Hematopoietic multipotent progenitor cell treated with erythropoietin and hydrocortisone succinate and interleukin-3 and kit ligand, for 17 days (in vitro differentiated cells): ENCODE measurements at regions not wholly inside any gene's neighbourhood (a gene's known extent, or its start where the extent isn't known, plus 50 kb on each side); places are given as distances from the start of the nearest gene placed in this dataset.
"Not testable (repeated sequence)": the region's sequence is repeated elsewhere in the genome, so short reads cannot be mapped to it uniquely, and the experiment has no call there.

ENCODE experiments used
- DNase-seq: peaks from one replicate; pipeline ENCODE4 v3.0.0-alpha.2; 2015; ENCODE audit warnings: low spot score

DNA sequence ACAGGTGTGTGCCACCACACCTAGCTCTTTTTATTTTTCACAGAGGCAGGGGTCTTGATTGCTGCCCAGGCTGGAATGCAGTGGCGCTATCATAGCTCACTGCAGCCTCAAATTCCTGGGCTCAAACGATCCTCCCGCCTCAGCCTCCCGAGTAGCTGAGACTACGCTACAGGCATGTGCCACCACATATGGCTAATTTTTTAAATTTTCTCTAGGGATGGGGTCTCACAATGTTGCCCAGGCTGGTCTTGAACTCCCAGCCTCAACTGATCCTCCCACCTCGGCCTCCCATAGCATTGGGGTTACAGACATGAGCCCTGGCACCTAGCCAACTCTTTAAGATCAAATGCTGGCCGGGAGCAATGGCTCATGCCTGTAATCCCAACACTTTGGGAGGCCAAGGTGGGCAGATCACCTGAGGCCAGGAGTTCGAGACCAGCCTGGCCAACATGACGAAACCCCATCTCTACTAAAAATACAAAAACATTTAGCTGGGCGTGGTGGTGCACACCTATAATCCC, 50.6 kb upstream of the MYL10 start:
- not testable (repeated sequence) for DNase-seq

DNA sequence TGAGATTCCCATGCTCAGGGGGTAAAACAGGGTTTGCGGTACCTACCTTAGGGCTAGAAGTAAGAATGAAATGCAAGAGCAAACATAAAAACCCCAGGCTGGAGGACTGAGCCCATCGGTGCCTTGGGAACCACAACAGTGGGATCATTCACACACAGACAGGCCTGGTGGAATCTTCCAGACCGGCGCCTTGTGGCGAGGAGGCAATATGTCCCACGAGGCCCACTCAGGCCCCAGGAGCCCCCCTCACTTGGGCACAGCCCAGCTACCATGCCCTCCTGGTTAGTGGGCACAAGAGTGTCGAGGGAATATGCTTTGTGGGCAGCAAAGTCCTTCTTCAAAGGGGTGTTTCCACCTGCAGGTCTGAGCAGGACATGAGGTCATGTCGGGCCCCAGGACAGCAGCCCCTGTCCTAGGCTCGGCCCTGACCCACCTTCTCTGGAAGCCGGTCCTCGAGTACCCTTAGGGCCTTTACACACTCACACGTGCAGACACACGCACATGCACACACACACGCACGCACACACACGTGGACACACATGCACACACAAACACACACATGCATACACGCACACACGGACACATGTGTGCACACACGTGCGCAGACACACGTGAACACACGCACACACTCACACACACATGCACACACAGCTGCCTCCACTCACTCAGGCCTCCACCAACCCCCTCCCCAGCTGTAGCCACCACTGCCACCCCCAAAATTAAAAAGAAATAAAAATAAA, 51.5 kb upstream of the MYL10 start:
- DNase-seq: no peak

DNA sequence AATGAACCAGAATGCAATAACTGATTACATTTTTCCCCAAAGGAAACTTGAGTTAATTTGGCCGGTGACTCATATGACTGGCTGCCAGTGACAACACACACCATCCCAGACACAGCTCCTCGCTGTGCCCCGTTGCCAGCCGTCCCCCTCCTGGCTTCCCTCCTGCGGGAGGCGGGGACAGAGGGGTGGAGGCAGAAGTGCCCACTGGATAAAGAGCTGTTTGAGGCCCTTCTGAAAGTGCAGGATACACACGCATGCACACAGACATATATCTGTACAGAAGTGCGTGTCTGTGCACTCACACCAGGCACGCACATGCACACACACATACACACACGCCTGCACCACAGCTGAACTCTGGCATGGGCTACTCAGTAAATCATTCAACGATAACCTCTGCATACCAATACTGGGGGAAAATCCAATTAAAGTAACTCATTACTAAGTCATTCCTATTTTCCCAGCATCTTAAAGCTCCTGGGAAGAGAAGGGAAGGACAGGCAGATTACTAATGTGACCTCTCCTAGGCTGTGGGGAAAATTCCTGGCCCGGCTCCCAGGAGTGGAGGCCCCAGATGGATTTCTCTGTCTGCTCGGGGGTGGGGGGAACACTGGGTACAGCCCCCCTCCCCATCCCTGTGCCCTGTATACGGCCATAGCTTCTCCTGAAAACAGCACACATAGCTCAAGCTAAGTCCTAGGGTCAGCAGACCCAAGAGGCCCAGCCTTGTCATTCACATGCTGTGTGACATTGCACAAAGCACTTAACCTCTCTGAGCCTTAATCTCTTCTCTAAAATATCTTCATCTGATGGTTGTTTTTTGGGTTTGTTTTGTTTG, 52.3 kb upstream of the MYL10 start:
- DNase-seq: no peak

DNA sequence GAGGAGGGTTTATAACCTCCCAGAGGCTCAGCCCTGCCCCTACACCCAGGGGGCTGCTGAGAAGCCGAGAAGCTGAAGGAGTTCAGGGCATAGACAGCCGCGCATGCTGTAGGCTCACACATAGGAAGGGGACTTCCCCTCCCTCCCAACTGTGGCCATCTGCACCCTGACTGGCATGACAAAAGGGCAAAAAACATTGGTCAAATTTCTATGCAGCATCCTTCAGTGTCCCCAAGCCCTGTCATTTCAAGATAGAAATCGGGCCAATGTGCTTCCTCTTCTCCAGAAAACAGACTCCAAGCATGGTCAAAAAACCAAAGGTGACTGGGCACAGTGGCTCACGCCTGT, 55.9 kb upstream of the MYL10 start:
- no peak for DNase-seq

DNA sequence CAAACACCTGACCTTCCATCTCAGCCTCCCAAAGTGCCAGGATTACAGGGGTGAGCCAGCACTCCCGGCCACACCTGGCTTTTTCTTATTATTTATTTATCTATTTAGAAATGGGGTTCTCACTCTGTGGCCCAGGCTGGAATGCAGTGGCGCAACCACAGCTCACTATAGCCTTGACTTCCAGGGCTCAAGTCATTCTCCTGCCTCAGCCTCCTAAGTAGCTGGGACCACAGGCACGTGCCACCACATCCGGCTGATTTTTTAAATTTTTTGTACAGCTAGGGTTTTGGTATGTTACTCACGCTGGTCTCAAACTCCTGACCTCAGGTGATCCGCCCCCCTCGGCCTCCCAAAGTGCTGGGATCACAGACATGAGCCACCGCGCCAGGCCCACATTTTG, 56.9 kb upstream of the MYL10 start:
- no peak for DNase-seq

DNA sequence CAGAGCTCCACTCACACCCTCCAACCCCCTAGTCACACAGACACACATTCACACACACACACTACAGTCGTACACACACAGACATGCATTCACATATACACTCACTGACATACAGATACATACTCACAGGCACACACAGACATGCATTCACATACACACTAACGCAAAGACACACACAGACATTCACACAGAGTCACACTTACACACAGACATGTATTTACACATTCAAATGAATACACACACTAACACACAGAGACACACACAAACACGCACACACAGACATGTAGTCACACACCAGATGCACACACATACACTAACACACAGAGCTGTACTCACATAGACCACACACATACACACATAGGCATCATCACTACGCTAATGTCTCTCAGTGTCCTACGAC, 58.0 kb upstream of the MYL10 start:
- no peak for DNase-seq

DNA sequence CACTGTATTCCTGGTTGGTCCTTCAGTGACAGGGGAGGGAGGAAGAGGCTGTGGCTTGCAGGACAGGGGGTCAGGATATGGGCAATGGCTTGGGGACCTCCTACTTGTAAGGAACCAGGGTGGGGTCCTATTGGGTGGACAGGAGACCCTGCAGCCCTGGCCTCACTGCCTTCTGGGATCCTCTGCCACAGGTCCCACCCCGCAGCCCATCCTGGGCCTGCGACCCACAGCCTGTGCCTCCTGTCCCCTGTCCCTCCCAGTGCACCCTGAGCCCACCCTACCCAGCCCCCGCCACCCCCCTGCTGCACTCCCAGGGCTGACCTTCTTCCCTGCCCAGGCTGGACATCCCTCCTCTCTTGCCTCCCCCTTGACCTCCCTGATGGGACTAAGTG, 58.7 kb upstream of the MYL10 start:
- DNase-seq: no peak

DNA sequence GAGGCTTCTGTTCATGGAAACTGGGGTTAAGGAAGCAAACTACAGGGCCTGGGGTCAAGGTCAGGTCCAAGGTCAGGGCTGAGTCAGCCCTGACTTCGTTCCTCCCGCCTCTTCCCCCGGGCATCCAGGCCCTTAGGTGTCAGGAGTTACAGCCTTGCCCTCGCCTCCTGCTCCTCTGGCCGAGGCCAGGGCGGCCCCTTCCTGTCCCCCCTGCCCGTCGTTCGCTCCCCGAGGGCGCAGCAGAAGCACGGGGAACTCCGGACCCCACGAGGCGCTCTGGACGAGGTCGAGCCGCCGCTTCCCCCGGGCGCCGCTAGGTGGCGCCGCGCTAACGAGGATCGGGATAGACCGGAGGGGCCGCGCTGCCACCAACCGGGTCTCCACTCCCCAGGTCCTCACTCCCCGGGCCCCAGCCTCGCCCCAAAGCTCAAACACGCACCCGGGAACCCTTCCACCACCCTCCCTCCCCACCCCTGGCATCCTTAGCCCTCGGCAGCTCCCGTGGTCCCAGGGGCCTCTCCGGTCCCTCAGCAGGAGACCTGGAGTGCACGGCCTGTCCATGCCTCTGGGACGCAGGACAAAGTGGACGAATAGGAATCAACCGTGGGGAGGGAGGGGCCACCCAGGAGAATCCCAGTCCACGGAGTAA, 59.2 kb upstream of the MYL10 start:
- DNase-seq: peak; percentile 62

DNA sequence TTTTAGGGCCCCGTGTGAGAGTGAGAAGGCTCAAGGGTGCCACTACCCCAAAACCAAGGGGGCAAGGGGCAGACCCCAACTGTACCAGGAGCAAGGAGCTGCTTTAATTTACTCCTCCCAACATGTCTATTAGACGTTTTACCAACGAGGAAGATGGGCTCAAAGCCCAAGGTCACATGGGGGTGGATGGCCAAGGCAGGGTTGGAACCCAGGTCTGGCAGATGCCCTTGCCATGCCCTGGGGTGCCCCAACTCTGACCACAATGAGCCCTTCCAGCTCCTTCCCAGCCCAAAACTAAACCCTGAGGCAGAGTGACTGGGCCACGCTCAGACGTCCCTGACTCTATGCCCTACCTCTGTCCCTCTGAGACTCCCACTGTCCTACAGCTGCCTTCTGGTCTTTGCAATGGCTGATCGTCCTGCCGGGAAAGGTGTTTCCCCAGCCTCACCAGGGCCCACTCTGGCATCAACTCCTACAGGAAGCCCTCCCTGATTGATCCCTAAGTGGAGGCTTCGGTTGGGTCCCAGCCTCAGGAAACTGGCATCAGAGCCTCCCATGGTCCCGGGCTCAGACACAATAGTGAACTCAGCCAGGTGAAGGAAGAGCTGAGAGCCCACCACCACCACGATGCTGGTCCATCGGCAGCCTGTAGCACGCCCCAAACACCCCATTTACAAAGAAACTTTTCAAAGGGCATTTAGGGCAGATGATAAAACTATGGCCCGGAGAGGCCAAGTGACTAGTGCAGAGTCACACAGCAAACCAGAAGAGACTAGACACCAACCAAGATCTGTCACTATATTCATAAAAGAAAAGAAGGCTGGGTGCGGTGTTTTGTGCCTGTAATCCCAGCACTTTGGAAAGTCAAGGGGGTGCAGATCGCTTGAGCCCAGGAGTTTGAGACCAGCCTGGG, 60.2 kb upstream of the MYL10 start:
- DNase-seq: no peak

DNA sequence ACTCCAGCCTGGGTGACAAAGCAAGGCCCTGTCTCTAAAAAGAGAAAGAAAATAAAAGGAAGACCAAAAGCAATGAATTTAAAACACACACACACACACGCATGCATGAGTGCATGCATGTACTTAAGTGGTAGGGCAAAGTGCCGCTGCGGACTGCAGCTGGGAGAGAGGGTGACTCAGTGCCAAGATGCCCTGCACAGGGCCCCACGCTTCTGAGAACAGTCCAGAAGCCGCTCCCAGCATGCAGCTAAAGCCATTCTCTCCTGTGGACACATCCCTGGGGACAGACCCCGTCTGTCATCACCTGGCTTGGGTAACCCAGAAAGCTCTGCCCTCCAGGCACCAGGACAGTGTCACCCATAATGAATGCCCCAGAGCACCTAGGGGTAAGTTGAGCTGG, 61.0 kb upstream of the MYL10 start:
- no peak for DNase-seq

DNA sequence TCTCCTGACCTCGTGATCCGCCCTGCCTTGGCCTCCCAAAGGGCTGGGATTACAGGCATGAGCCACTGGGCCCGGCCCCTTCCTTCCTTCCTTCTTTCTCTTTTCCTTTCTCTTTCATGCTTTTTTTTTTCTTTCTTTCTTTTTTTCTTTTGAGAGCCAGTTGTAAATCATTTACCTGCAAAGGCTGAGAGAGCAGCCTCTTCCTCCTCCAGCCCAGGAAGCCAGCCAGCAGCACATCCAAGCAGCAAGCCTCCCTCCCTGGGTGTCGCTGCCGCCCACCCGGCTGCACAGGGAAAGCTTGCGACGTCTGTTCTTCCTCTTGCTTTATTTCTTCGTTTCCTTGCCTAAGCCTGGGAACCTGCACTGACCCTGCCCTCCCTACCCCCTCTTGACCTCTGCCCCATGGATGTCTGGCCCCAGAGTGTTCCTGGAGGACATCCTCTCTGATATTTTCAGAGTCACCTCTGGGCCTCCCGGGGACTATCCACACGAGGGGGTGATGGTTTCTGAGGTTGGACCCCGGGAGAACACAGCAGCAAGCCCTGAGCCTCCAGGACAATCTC, 62.8 kb upstream of the MYL10 start:
- no peak for DNase-seq

DNA sequence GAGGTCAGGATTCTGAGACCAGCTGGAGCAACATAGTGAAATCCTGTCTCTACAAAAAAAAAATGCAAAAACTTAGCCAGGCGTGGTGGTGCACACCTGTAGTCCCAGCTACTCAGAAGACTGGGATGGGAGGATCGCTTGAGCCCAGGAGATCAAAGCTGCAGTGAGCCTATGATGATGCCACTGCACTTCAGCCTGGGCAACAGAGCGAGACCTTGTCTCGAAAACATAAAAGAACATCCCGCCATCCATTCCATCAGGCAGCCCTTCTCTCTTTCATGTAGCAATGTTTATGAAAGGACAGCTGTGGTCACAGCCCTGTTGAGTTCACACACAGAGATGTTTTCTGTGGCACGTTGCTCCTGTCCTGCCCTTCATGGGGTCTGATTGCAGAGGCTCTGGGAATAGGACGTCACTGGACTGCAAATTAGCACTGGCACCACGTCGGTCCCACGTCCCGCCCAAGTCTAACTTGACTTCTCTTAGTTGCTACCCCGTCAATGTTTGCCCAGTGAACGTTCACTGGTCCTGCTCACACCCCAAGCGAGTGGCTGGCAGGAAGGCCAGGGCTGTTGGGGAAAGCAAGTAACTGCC, 64.5 kb upstream of the MYL10 start:
- no peak for DNase-seq

DNA sequence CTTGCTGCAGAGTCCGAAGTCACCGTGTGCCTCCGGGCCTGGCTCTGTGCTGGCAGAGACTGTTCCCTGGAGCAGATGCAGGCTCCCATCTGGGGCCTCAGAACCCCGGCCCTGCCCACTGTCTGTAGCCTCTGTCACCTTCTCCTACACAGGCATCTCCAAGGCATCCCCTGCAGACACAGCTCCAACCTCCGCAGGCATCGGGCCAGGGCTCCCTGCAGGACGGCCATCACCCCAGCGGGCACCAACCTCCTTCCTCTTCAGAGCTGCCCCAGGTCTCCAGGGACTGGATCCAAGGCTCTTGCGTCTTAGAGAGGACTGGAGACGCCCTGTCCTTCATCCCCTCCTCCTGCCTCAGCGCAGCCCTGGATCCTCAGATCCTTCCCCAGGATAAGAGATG, 69.9 kb upstream of the MYL10 start:
- DNase-seq: no peak

DNA sequence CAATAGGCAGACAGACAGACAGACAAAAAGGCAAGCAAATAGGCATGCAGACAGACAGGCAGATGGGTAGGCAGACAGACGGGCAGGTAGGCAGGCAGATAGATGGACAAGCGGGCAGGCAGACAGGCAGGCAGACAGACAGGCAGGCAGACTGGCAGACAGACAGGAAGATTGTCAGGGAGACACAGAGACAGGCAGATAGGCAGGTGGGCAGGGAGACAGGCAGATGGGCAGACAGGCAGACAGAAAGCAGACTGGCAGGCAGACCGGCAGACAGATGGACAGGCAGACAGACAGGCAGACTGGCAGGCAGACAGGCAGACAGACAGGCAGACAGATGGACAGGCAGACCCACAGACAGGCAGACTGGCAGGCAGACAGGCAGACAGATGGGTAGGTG, 70.3 kb upstream of the MYL10 start:
- DNase-seq: no peak

DNA sequence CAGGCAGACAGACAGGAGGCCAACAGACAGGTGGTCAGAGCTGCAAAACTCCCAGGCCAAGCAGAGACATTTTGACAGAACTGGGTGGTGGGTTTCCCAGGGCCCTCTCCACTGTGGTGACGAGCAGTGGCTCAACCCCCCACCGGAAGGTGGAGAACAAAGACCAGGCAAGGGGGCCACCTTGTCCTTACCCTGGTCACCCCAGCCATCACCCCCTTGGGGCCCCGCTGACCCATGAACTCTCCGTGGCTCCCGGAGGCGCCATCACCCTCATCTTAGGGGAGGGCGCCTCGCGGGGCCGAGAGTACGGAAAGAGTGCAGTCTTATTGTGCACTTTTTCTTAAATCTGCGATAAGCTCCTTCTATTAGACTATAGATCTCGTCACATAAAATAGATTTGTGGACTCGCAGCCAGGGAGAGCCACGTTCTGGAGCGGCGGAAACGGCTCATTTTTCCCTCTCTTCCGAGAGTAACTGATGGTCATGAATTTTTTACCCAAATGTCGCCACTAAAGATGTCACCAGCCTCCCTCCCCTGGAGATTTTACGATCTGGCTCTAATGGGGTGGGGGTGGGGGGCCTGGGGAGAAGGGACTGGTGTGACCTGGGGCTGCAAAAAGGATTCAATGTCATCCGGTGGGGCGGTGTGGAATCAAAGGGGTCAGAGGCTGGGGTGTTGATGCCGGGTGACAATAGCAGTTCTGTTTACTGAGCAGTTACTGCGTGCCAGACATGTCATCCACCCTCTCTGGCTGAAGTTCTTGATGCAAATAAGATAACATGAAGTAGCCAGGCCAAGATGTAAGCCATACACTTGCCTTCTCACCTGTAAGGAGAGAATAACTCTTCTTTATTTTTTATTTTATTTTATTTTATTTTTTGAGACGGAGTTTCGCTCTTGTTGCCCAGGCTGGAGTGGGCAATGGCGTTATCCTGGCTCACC, 71.1 kb upstream of the MYL10 start:
- DNase-seq: no peak

DNA sequence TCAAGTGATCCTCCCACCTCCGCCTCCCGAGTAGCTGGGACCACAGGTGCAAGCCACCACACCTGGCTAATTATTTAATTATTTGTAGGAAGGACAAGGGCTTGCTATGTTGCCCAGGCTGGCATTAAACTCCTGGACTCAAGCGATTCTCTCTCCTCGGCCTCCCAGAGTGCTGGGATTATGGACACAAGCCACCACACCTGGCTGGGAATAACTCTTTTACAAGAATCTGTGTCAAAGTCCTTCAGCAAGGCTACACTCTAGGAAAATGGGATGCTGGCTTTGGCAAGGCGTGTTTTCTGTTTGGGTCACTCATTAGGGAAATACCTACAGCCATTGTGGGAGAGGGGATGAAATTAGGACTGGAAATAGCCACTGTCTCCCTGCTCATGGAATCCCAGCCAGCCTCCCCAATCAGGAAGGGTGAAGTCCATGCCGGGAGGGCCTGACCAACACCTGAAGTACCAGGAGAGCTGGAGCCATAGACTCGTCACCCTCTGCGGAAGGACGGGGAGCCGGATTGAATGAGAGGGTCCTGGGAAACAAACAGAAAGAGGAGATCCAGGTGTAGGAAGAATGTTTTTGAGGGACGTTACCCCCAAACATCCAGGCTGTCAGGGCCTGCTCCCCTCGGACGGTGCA, 72.2 kb upstream of the MYL10 start:
- no peak for DNase-seq

DNA sequence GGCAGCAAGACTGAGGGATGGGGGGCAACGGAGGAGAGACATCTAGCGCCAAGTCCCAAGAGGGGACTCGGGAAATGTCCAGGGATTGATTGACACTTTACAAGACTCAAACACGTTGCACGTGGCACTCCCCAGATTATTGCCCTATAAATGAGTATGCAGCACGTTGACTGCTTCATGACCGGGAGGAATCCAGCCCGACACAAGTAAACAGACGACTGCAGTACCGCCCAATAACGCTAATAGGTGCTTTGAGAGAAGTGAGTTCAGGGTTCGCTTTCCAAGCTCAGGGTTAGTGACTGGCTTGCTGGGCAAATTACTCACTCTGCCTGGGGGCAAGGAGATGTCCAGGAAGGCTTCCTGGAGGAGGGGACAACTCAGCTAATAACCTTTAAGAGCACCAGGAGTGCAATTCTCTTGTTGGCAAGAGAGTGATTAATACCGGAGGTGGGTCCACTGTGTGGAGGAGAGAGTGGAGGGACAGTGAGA, 73.3 kb upstream of the MYL10 start:
- no peak for DNase-seq

DNA sequence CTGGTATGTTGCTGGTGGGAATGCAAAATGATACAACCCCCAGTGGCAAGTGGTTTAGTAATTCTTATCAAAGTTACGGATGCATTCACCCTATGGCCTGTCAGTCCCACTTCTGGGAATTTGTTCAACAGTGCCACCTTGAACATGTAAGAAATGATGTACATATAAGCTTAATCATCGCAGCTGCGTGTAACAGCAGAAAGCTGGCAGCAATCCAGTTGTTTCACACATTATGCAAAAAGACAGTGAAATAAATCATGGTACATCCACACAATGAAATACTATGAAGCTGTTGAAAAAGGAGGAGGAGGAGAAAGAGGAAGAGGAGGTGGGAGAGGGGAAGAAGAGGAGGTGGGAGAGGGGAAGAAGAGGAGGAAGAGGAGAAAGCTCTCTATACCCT, 76.2 kb upstream of the MYL10 start:
- DNase-seq: no peak

DNA sequence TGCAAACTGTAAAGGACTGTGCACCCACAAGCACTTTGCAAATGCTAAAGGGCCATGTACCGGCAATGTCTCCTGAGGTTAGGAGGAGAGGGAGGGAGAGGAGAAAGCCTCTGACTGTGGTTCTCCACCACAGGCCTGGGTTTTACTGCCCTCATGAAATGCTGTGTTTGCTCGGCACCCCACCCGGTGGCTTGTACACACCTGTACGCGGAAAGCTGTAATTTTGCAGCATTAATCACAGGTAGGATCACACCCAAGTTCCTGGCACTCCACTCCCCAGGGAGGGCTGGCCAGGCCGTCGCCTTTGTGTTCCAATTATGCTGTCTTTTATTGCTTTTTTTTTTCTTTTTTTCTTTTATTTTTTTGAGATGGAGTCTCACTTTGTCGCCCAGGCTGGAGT, 78.5 kb upstream of the MYL10 start:
- DNase-seq: no peak
